ENCODE measurements at regions not wholly inside any gene's neighbourhood (a gene's known extent, or its start where the extent isn't known, plus 50 kb on each side); places are given as distances from the start of the nearest gene placed in this dataset.

GRCh38 chr4:26052663-26053541 lies 138.9 kb downstream of the SMIM20 start:
- no peaks in the 10 kb centered on the region for H3K36me3 Mint-ChIP-seq
- DNase-seq: no peak
- WGBS (ENCODE audit: insufficient coverage): 80% methylated on average over 5 of the region's 9 CpGs

DNA sequence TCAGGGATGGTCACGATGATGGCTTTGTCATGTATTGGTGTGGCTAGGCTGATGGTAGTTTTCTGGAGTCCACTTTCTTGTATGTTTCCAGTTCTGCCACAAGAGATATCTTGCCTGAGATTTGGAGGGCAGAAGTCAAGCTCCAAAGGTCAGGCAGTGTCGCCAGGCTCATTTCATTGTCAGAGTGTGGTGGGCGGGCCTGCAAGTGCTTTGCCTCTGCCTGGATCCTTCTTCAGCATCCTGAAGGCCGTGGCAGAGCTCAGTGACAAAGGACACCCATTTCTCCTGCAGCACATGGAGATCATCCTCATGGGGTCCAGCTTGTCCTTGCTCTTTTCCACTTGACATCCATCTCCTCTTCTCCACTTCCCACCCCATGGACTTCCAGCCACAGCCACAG lies 139.7 kb downstream of the SMIM20 start:
- ATAC-seq (no peak), DNase-seq (no peak)
- Mint-ChIP-seq H3K4me1 (peaks cover 5% of the 10 kb centered on the region in 2 donors), H3K27ac (no peak overlapping the region), H3K27me3 (ENCODE audit: low read depth in 2 of 2) (peaks cover 22 to 34% of the 10 kb centered on the region in 2 donors), H3K9me3 (no peaks in the 10 kb centered on the region), H3K36me3 (no peaks in the 10 kb centered on the region), H3K4me3 (no peak overlapping the region)
- TF ChIP-seq, protein P1, sequence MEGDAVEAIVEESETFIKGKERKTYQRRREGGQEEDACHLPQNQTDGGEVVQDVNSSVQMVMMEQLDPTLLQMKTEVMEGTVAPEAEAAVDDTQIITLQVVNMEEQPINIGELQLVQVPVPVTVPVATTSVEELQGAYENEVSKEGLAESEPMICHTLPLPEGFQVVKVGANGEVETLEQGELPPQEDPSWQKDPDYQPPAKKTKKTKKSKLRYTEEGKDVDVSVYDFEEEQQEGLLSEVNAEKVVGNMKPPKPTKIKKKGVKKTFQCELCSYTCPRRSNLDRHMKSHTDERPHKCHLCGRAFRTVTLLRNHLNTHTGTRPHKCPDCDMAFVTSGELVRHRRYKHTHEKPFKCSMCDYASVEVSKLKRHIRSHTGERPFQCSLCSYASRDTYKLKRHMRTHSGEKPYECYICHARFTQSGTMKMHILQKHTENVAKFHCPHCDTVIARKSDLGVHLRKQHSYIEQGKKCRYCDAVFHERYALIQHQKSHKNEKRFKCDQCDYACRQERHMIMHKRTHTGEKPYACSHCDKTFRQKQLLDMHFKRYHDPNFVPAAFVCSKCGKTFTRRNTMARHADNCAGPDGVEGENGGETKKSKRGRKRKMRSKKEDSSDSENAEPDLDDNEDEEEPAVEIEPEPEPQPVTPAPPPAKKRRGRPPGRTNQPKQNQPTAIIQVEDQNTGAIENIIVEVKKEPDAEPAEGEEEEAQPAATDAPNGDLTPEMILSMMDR (IDR thresholded peaks at IDR 0.05): no peak
- no peaks in the 10 kb centered on the region for H3K27me3 ChIP-seq (ENCODE audit: control insufficient read depth, insufficient read depth, low read length)
- no peaks in the 10 kb centered on the region for H3K4me1 ChIP-seq (ENCODE audit: control insufficient read depth, insufficient read depth, low read length)
- intact Hi-C loops (cut with micrococcal nuclease): no loop called here
- H3K27ac ChIP-seq (ENCODE audit: low read length): no peak overlapping the region
- H3K9me3 ChIP-seq (ENCODE audit: control insufficient read depth, insufficient read depth, low read length): no peaks in the 10 kb centered on the region
- WGBS (ENCODE audit: insufficient coverage): 94% methylated on average over 4 of the region's 4 CpGs
- no peak overlapping the region for H3K4me3 ChIP-seq (ENCODE audit: low read length)
- no peaks in the 10 kb centered on the region for H3K36me3 ChIP-seq (ENCODE audit: control insufficient read depth, insufficient read depth, low read length)

More at GRCh38 chr4:26052663-26053541, 138.9 kb downstream of the SMIM20 start:
- ATAC-seq: no peak
- H3K9me3 Mint-ChIP-seq: no peaks in the 10 kb centered on the region
- Histone ChIP-seq H3K36me3 (ENCODE audit: control insufficient read depth, insufficient read depth, low read length) (no peaks in the 10 kb centered on the region), H3K27ac (ENCODE audit: low read length) (no peak overlapping the region), H3K4me1 (ENCODE audit: control insufficient read depth, insufficient read depth, low read length) (no peaks in the 10 kb centered on the region), H3K9me3 (ENCODE audit: control insufficient read depth, insufficient read depth, low read length) (no peaks in the 10 kb centered on the region), H3K27me3 (ENCODE audit: control insufficient read depth, insufficient read depth, low read length) (no peaks in the 10 kb centered on the region), H3K4me3 (ENCODE audit: low read length) (no peak overlapping the region)
- intact Hi-C loops (cut with micrococcal nuclease): no loop called here
- peaks cover 5% of the 10 kb centered on the region in 2 donors for H3K4me1 Mint-ChIP-seq
- H3K27ac Mint-ChIP-seq: no peak overlapping the region
- TF ChIP-seq, protein P1 (IDR thresholded peaks at IDR 0.05): no peak
- no peak overlapping the region for H3K4me3 Mint-ChIP-seq
- peaks cover 22 to 31% of the 10 kb centered on the region in 2 donors for H3K27me3 Mint-ChIP-seq (ENCODE audit: low read depth in 2 of 2)

- H3K27ac ChIP-seq (ENCODE audit: low read length): no peak overlapping the region
- ATAC-seq: no peak
- DNase-seq: no peak
- no peaks in the 10 kb centered on the region for H3K27me3 ChIP-seq (ENCODE audit: control insufficient read depth, insufficient read depth, low read length)
- Mint-ChIP-seq H3K27me3 (ENCODE audit: low read depth in 2 of 2) (peaks cover 16 to 38% of the 10 kb centered on the region in 2 donors), H3K27ac (no peak overlapping the region), H3K9me3 (no peaks in the 10 kb centered on the region), H3K4me3 (no peak overlapping the region), H3K4me1 (peaks cover 5% of the 10 kb centered on the region in 2 donors), H3K36me3 (no peaks in the 10 kb centered on the region)
- H3K4me1 ChIP-seq (ENCODE audit: control insufficient read depth, insufficient read depth, low read length): no peaks in the 10 kb centered on the region
- no peaks in the 10 kb centered on the region for H3K36me3 ChIP-seq (ENCODE audit: control insufficient read depth, insufficient read depth, low read length)
- TF ChIP-seq, protein P1 (IDR thresholded peaks at IDR 0.05): no peak
- intact Hi-C loops (cut with micrococcal nuclease): no loop called here
- no peak overlapping the region for H3K4me3 ChIP-seq (ENCODE audit: low read length)
- H3K9me3 ChIP-seq (ENCODE audit: control insufficient read depth, insufficient read depth, low read length): no peaks in the 10 kb centered on the region
- 94% methylated on average over 5 of the region's 5 CpGs for WGBS (ENCODE audit: insufficient coverage)
These were observed 141.8 kb downstream of the SMIM20 start for GRCh38 chr4:26055855-26056254.

Measured in natural killer cell (primary cell).